Body of pancreas (tissue), 4 donors: ENCODE measurements at regions not wholly inside any gene's neighbourhood (a gene's known extent, or its start where the extent isn't known, plus 50 kb on each side); places are given as distances from the start of the nearest gene placed in this dataset.

Experiments used
- ATAC-seq: fragments of 150-250 bp; one replicate; pipeline ENCODE4 v1.9.1; 2016
- DNase-seq, 4 donors: peaks; one replicate each; pipeline ENCODE4 v3.0.0-alpha.2; 2019
- H3K27ac ChIP-seq, 4 donors: fragments of 200-600 bp; sonication (generic); 1 replicate in 3 of 4; 2 replicates in 1 of 4; pipeline versions ENCODE4 v1.5.1 to v1.6.1; 2016 to 2019; ENCODE audit warnings: mild to moderate bottlenecking in 1 of 4, mixed read lengths in 1 of 4, moderate library complexity in 1 of 4
- H3K27me3 ChIP-seq, 2 donors: fragments of 200-600 bp; sonication (generic); one replicate each; pipeline ENCODE4 v1.6.0; 2016; ENCODE audit warnings: mild to moderate bottlenecking in 1 of 2
- H3K36me3 ChIP-seq, 2 donors: fragments of 200-600 bp; sonication (generic); replicated peaks in 1 of 2; 2 replicates each; pipeline ENCODE4 v1.5.1; 2016; ENCODE audit warnings: low read depth in 2 of 2; ENCODE audit not compliant: insufficient read depth in 1 of 2
- H3K4me1 ChIP-seq: fragments of 200-600 bp; sonication (generic); one replicate; pipeline ENCODE4 v1.6.0; 2016
- H3K4me3 ChIP-seq, 2 donors: fragments of 200-600 bp; sonication (generic); 1 replicate in 1 of 2; 2 replicates in 1 of 2; pipeline ENCODE4 v1.5.1; 2016 to 2019
- H3K9me3 ChIP-seq, 3 donors: fragments of 200-600 bp; sonication (generic); 1 replicate in 2 of 3; 2 replicates in 1 of 3; pipeline ENCODE4 v1.5.1; 2016
- POLR2A ChIP-seq, 3 donors: fragments of 450-650 bp; IDR thresholded peaks; one replicate each; pipeline ENCODE4 v1.6.1; 2016; ENCODE audit warnings: antibody characterized with exemption in 3 of 3, mild to moderate bottlenecking in 2 of 3
- WGBS, 2 donors: methylation state at CpG; one replicate each; pipeline ENCODE4 v1.1.5; 2017; 5-methylcytosine and 5-hydroxymethylcytosine counted together
- intact Hi-C: fragments of 100-400 bp; cut with DNase I; formaldehyde crosslinking; loops from one replicate; pipeline ENCODE4 v1.15.1; 2023
- TF ChIP-seq, protein P1 (sequence below), 7 experiments: fragments of 450-650 bp in 4 of 7; fragments of 200-600 bp in 3 of 7; sonication (generic) in 3 of 7; IDR thresholded peaks; one replicate each; pipeline ENCODE4 v1.5.1; 2016 to 2019; ENCODE audit warnings: antibody characterized with exemption in 7 of 7

DNA sequence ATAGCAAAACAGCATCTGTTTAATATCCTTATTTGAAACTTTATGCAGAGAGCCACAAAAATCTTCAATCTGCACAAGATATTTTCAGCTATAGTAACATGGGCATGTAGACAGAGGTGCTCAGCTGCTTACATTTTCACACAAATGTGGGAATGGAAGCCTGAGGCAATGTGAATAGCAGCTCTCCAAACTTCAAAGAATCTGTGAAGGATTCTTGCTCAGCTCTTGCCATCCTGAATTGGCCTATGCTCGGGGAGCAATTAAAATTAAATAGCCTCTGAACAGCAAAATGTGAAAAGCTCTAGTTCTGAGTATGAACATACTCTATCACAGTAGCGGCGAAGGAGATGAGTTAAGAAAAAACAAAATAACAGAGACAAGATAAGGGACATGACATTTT lies 1523.8 kb downstream of the PCDH7 start:
- no peak for DNase-seq
- 67 to 73% methylated on average over 3 of the region's 3 CpGs for WGBS, 2 donors
- H3K4me1 ChIP-seq = no peaks in the 10 kb centered on the region
- no peak for ATAC-seq
- no peaks in the 10 kb centered on the region for H3K36me3 ChIP-seq
- H3K4me3 ChIP-seq = no peak overlapping the region
- intact Hi-C loops = no loop called here
- no peak overlapping the region for H3K27ac ChIP-seq
- H3K9me3 ChIP-seq = no peaks in the 10 kb centered on the region
- TF ChIP-seq, protein P1, sequence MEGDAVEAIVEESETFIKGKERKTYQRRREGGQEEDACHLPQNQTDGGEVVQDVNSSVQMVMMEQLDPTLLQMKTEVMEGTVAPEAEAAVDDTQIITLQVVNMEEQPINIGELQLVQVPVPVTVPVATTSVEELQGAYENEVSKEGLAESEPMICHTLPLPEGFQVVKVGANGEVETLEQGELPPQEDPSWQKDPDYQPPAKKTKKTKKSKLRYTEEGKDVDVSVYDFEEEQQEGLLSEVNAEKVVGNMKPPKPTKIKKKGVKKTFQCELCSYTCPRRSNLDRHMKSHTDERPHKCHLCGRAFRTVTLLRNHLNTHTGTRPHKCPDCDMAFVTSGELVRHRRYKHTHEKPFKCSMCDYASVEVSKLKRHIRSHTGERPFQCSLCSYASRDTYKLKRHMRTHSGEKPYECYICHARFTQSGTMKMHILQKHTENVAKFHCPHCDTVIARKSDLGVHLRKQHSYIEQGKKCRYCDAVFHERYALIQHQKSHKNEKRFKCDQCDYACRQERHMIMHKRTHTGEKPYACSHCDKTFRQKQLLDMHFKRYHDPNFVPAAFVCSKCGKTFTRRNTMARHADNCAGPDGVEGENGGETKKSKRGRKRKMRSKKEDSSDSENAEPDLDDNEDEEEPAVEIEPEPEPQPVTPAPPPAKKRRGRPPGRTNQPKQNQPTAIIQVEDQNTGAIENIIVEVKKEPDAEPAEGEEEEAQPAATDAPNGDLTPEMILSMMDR (IDR thresholded peaks at IDR 0.05) = no peak
- no peak for TF ChIP-seq POLR2A (IDR thresholded peaks at IDR 0.05)
- no peaks in the 10 kb centered on the region for H3K27me3 ChIP-seq

DNA sequence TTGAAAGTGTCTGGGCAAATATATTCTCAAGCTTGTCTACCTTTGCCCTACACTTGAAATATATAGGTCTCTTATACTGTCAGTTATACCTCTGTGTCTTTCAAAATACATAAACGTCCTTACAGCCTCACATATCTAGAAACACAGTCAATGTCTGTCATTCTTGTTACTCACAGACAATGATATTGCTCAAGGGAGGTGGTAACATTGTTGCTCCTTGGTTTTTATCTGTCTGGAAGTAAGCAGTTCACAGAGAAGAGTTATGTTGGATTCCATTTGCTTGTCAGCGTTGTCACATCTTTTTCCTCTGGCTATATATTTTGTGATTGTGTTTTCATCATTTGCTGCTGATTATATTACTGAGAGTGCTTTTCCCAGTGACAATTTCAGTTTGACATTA lies 1528.9 kb downstream of the PCDH7 start:
- 41 to 52% methylated on average over 2 of the region's 2 CpGs for WGBS, 2 donors
- H3K4me3 ChIP-seq = no peak overlapping the region

DNA sequence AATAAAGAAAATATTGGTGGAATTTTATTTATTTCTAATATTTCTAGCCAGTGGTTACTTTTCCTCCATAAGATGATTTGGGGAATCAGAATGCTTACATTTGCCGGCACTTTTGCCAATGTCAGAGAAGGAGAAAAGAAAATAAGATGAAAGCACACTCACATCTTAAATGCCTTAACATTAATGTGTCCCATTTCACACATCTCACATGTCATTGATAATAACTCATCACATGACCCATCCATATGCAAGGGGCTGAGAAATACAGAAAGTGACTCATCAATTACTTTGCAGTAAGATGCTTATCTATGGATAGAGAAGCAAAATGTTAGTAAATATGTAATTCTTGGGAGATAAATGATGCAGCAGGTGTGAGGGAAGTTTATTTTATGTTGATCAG lies 1531.0 kb downstream of the PCDH7 start:
- no peak overlapping the region for H3K4me3 ChIP-seq
- H3K27me3 ChIP-seq = no peaks in the 10 kb centered on the region
- no peaks in the 10 kb centered on the region for H3K9me3 ChIP-seq
- DNase-seq (no peak), ATAC-seq (no peak)
- no peaks in the 10 kb centered on the region for H3K36me3 ChIP-seq
- no peak for TF ChIP-seq POLR2A (IDR thresholded peaks at IDR 0.05)
- TF ChIP-seq, protein P1 (IDR thresholded peaks at IDR 0.05) = no peak
- no peaks in the 10 kb centered on the region for H3K4me1 ChIP-seq
- 94 to 100% methylated on average over 1 of the region's 1 CpG for WGBS, 2 donors
- H3K27ac ChIP-seq = no peak overlapping the region
- intact Hi-C loops = no loop called here

More for the DNA sequence above, 1528.9 kb downstream of the PCDH7 start:
- Histone ChIP-seq H3K27ac (no peak overlapping the region), H3K4me1 (no peaks in the 10 kb centered on the region), H3K27me3 (no peaks in the 10 kb centered on the region), H3K36me3 (no peaks in the 10 kb centered on the region), H3K9me3 (no peaks in the 10 kb centered on the region)
- ATAC-seq (no peak), DNase-seq (no peak)
- TF ChIP-seq POLR2A (IDR thresholded peaks at IDR 0.05) = no peak
- TF ChIP-seq, protein P1 (IDR thresholded peaks at IDR 0.05) = no peak
- intact Hi-C loops = no loop called here

DNA sequence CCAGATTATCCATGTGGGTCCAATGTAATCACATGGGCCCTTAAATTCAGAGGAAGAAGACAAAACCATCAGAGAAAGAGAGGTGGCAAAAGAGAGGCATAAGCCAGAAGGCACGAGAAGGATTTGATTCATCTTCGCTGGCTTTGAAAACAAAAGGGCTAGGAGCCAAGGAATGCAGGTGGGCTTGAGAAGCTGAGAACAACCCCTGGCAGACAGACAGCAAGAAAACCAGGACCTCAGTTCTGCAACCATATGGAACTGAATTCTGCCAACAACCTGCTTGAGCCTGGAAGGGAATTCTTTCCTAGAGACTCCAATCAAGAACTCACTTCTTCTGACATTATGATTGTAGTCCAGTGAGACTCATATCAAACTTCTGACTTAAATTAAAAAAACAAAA lies 1531.8 kb downstream of the PCDH7 start:
- DNase-seq (no peak), ATAC-seq (no peak)
- Histone ChIP-seq H3K27ac (no peak overlapping the region), H3K4me3 (no peak overlapping the region), H3K9me3 (no peaks in the 10 kb centered on the region), H3K4me1 (no peaks in the 10 kb centered on the region), H3K27me3 (no peaks in the 10 kb centered on the region), H3K36me3 (no peaks in the 10 kb centered on the region)
- 78 to 82% methylated on average over 2 of the region's 2 CpGs for WGBS, 2 donors
- intact Hi-C loops = no loop called here
- TF ChIP-seq, protein P1 (IDR thresholded peaks at IDR 0.05) = no peak
- no peak for TF ChIP-seq POLR2A (IDR thresholded peaks at IDR 0.05)

DNA sequence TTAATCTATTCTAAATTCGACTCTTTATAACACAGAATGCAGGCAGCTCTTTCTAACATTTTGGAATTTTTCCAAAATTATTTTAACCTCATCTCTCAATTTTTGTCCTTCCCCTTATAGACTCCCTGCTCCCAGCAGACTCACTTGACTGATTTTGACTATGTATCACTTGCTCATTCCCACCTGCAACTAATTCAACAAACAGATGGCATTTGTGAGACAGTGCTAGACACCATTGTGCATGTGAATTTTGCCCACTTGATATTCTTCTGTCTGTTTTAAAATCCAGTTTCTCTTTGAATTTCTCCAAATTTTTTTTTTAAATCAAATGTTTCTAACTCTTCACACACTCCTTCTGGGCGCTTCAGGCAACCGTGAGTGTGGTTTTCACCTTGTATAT lies 1534.0 kb downstream of the PCDH7 start:
- intact Hi-C loops = no loop called here
- no peaks in the 10 kb centered on the region for H3K36me3 ChIP-seq

More for the DNA sequence above, 1534.0 kb downstream of the PCDH7 start:
- Histone ChIP-seq H3K27me3 (no peaks in the 10 kb centered on the region), H3K9me3 (no peaks in the 10 kb centered on the region), H3K27ac (no peak overlapping the region), H3K4me3 (no peak overlapping the region), H3K4me1 (no peaks in the 10 kb centered on the region)
- 58 to 70% methylated on average over 3 of the region's 3 CpGs for WGBS, 2 donors
- no peak for TF ChIP-seq POLR2A (IDR thresholded peaks at IDR 0.05)
- TF ChIP-seq, protein P1 (IDR thresholded peaks at IDR 0.05) = no peak
- DNase-seq (no peak), ATAC-seq (no peak)
